ENCODE measurements at regions not wholly inside any gene's neighbourhood (a gene's known extent, or its start where the extent isn't known, plus 50 kb on each side); places are given as distances from the start of the nearest gene placed in this dataset.

DNA sequence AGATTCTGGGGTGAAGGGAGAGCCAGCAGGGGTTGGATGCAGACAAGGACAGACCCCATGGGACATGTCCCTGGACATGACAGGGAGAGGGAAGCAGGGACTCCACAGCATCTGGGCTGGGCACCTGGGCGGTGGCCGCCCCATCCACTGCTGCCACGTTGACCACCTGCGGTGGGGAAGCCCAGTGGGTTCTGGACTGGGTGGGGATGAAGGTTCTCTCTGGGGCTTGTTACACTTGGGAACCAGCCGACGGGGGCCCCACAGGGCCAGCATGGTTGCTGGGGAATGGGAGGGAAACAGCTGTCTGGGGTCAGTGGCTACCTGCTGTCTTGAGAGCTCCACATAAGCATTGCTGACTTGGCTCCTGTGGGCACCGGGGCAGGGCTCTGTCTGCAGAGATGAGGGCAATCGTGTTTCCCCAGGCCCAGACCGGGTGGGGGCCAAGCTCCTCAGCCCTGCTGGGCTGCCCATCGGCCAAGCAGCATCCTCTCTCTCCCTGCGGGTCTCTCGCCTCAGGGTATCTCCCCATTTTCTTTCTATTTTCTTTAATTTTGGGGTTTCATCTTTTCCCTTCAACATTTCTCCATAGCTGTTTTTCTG lies 443.6 kb upstream of the PFKP start:
- no peak overlapping the region for H3K27ac Mint-ChIP-seq
- TF ChIP-seq, protein P1, sequence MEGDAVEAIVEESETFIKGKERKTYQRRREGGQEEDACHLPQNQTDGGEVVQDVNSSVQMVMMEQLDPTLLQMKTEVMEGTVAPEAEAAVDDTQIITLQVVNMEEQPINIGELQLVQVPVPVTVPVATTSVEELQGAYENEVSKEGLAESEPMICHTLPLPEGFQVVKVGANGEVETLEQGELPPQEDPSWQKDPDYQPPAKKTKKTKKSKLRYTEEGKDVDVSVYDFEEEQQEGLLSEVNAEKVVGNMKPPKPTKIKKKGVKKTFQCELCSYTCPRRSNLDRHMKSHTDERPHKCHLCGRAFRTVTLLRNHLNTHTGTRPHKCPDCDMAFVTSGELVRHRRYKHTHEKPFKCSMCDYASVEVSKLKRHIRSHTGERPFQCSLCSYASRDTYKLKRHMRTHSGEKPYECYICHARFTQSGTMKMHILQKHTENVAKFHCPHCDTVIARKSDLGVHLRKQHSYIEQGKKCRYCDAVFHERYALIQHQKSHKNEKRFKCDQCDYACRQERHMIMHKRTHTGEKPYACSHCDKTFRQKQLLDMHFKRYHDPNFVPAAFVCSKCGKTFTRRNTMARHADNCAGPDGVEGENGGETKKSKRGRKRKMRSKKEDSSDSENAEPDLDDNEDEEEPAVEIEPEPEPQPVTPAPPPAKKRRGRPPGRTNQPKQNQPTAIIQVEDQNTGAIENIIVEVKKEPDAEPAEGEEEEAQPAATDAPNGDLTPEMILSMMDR (conservative IDR thresholded peaks at IDR 0.05) = no peak
- DNase-seq (ENCODE audit: extremely low spot score, unreplicated experiment) = no peak
- no peaks in the 10 kb centered on the region for H3K36me3 Mint-ChIP-seq
- peaks cover 19% of the 10 kb centered on the region for H3K4me1 Mint-ChIP-seq (ENCODE audit: unreplicated experiment)
- H3K9me3 Mint-ChIP-seq = no peaks in the 10 kb centered on the region
- H3K27me3 Mint-ChIP-seq = peaks cover 43% of the 10 kb centered on the region
- H3K4me3 Mint-ChIP-seq = no peak overlapping the region

DNA sequence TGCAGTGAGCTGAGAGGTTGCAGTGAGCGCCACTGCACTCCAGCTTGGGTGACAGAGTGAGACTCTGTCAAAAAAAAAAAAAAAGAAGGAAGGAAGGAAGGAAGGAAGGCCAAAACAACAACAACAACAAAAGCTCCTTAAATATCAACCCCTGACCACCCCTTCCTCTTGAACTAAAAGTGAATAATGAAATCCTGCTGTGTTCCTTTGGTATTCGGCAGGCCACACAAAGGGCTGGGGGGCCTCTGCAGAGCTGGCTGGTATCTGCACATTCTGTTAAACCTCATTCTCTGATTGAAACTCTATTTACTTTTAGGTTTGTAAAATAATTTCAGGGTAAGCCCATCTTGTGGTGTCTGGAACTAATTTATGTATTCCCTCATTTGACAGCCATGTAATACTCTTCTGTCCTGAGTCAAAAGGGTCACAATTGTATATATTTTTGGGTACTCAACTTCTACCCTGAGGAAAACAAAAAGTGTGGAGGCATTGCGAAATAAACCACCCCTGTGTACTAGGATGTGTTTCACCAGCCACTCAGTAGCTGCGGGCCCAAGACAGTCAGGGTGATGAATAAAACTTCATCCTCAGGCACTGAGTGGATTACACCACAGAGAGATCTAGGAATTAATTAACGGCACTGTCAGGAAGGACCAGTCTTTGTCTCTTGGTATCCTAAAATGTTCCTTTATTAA lies 446.4 kb upstream of the PFKP start:
- TF ChIP-seq, protein P1 (conservative IDR thresholded peaks at IDR 0.05) = no peak
- Mint-ChIP-seq H3K4me1 (ENCODE audit: unreplicated experiment) (peaks cover 19% of the 10 kb centered on the region), H3K36me3 (no peaks in the 10 kb centered on the region), H3K27me3 (peaks cover 61% of the 10 kb centered on the region), H3K4me3 (no peak overlapping the region), H3K27ac (no peak overlapping the region), H3K9me3 (no peaks in the 10 kb centered on the region)
- no peak for DNase-seq (ENCODE audit: extremely low spot score, unreplicated experiment)

DNA sequence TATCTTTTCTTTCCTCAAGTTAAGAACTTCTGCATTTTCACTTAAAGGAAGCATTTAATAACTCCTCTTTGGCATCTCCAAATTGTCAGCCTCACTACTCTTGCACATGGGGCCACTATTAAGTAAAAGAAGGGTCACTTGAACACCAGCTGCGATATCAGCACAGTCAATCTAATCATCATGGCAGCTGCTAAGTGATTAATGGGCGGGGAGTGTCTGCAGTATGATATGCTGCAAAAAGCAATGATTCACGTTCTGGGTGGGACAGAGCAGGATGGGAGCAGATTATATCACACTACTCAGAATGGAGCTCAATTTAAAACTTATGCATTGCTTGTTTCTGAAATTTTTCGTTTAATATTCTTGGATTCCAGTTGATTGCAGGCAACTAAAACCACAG lies 447.4 kb upstream of the PFKP start:
- peaks cover 19% of the 10 kb centered on the region for H3K4me1 Mint-ChIP-seq (ENCODE audit: unreplicated experiment)
- H3K27me3 Mint-ChIP-seq = peaks cover 63% of the 10 kb centered on the region
- H3K4me3 Mint-ChIP-seq = no peak overlapping the region
- no peak for DNase-seq (ENCODE audit: extremely low spot score, unreplicated experiment)
- no peak overlapping the region for H3K27ac Mint-ChIP-seq
- TF ChIP-seq, protein P1 (conservative IDR thresholded peaks at IDR 0.05) = no peak
- no peaks in the 10 kb centered on the region for H3K9me3 Mint-ChIP-seq
- no peaks in the 10 kb centered on the region for H3K36me3 Mint-ChIP-seq

DNA sequence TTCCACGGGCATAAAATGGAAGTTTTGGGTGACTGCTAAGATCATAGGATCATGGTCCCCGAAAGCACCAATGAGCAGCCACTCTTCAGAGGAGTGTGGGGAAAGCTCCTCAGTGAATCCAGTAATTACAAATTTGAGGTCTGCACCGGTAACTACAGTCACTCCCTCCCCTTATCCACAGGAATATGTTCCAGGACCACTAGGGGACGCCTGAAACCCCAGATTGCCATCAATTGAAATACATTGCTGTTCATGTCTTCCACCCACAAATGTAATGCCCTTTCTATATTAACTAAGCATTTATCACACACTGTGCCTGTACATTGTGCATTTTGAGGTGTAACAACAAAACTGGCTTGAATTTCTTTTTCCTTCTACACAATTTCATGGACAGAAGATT lies 447.9 kb upstream of the PFKP start:
- peaks cover 60% of the 10 kb centered on the region for H3K27me3 Mint-ChIP-seq
- no peaks in the 10 kb centered on the region for H3K36me3 Mint-ChIP-seq
- H3K4me3 Mint-ChIP-seq = no peak overlapping the region
- peaks cover 19% of the 10 kb centered on the region for H3K4me1 Mint-ChIP-seq (ENCODE audit: unreplicated experiment)
- DNase-seq (ENCODE audit: extremely low spot score, unreplicated experiment) = no peak
- no peak overlapping the region for H3K27ac Mint-ChIP-seq
- TF ChIP-seq, protein P1 (conservative IDR thresholded peaks at IDR 0.05) = peak; percentile 73
- no peaks in the 10 kb centered on the region for H3K9me3 Mint-ChIP-seq

DNA sequence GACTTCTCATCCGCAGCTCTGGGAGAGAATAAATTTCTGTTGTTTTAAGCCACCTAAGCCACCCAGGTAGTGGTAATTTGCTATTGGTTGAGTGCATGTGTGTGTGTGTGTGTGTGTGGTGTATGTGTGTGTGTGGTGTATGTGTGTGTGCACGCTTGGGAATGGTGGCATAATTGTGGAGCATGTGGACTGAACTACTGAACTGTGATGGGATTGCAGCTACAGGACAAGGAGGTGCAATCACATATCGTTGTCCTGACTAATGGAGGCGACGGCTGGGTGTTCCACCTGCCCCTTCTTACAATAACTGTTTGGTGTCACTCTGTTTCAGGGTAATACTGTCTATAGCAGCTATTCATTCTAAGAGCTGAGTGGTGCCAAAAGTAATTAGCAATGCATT lies 448.7 kb upstream of the PFKP start:
- Mint-ChIP-seq H3K36me3 (no peaks in the 10 kb centered on the region), H3K27me3 (peaks cover 55% of the 10 kb centered on the region), H3K4me1 (ENCODE audit: unreplicated experiment) (peaks cover 19% of the 10 kb centered on the region), H3K27ac (no peak overlapping the region), H3K4me3 (no peak overlapping the region), H3K9me3 (no peaks in the 10 kb centered on the region)
- TF ChIP-seq, protein P1 (conservative IDR thresholded peaks at IDR 0.05) = no peak
- DNase-seq (ENCODE audit: extremely low spot score, unreplicated experiment) = no peak
